H1 (cell line): ENCODE measurements at regions not wholly inside any gene's neighbourhood (a gene's known extent, or its start where the extent isn't known, plus 50 kb on each side); places are given as distances from the start of the nearest gene placed in this dataset.

ENCODE experiments used
- CTCF ChIA-PET: fragments of 300-600 bp; sonication (Branson Sonifier 250); formaldehyde crosslinking; loops from one replicate; lab custom pipeline; 2021; ENCODE audit not compliant: partially characterized antibody; lab: Charles Lee
- POLR2A ChIA-PET: fragments of 300-600 bp; sonication (Branson Sonifier 250); formaldehyde crosslinking; loops from one replicate; lab custom pipeline; 2021; ENCODE audit warnings: inconsistent platforms; ENCODE audit not compliant: partially characterized antibody; lab: Charles Lee
- DNase-seq, 2 experiments: peaks; one replicate each; pipeline versions ENCODE4 v3.0.0 to v3.0.0-alpha.2; 2010 to 2022; ENCODE audit warnings: low spot score in 2 of 2, low read depth in 1 of 2, mixed read lengths in 1 of 2
- FAIRE-seq: peaks from 2 replicates; lab custom pipeline; 2011; peaks lifted over from hg19 to GRCh38; lab: Jason Lieb, UNC
- H2AFZ ChIP-seq: 2 replicates; pipeline ENCODE4 v1.8.1; 2012; ENCODE audit warnings: low read length, inconsistent platforms
- H2AK5ac ChIP-seq: 2 replicates; pipeline ENCODE4 v1.6.1; 2013; ENCODE audit warnings: low read depth, low read length
- H2BK120ac ChIP-seq: replicated peaks from 2 replicates; pipeline ENCODE3; 2013; ENCODE audit warnings: low read depth, low read length, inconsistent platforms
- H2BK12ac ChIP-seq: 2 replicates; pipeline ENCODE4 v1.6.1; 2013; ENCODE audit warnings: low read depth, low read length
- H2BK15ac ChIP-seq: 2 replicates; pipeline ENCODE4 v1.6.1; 2013; ENCODE audit warnings: low read length
- H2BK20ac ChIP-seq: 2 replicates; pipeline ENCODE4 v1.6.1; 2013; ENCODE audit warnings: low read length
- H2BK5ac ChIP-seq: 2 replicates; pipeline ENCODE4 v1.6.1; 2013; ENCODE audit warnings: low read depth, low read length
- H3K14ac ChIP-seq: 2 replicates; pipeline ENCODE4 v1.6.1; 2013; ENCODE audit warnings: inconsistent platforms; ENCODE audit not compliant: insufficient read length
- H3K18ac ChIP-seq: 2 replicates; pipeline ENCODE4 v1.6.1; 2013; ENCODE audit warnings: low read length; ENCODE audit errors: extremely low read depth
- H3K23ac ChIP-seq: 2 replicates; pipeline ENCODE4 v1.6.1; 2013; ENCODE audit warnings: inconsistent platforms; ENCODE audit not compliant: insufficient read length
- H3K23me2 ChIP-seq: 2 replicates; pipeline ENCODE4 v1.6.1; 2013; ENCODE audit warnings: low read depth, low read length
- H3K27ac ChIP-seq: 2 replicates; pipeline ENCODE4 v1.6.1; 2011; ENCODE audit warnings: low read depth, low read length, inconsistent platforms
- H3K27me3 ChIP-seq, 4 experiments: replicated peaks in 1 of 4; 1 replicate in 1 of 4; 2 replicates in 3 of 4; pipeline versions ENCODE4 v1.6.1 to v1.8.1; 2011 to 2013; ENCODE audit warnings: low read length in 3 of 4, mild to moderate bottlenecking in 3 of 4, inconsistent platforms in 2 of 4, mixed read lengths in 2 of 4, moderate library complexity in 1 of 4; ENCODE audit not compliant: control insufficient read depth in 3 of 4, insufficient read depth in 3 of 4; ENCODE audit errors: extremely low read depth in 1 of 4
- H3K36me3 ChIP-seq, 4 experiments: 2 replicates each; pipeline versions ENCODE4 v1.6.1 to v1.8.1; 2011 to 2013; ENCODE audit warnings: mild to moderate bottlenecking in 4 of 4, low read length in 3 of 4, moderate library complexity in 2 of 4, control low read depth in 1 of 4, inconsistent platforms in 1 of 4; ENCODE audit not compliant: insufficient read depth in 4 of 4, control insufficient read depth in 2 of 4
- H3K4ac ChIP-seq: replicated peaks from 2 replicates; pipeline ENCODE3; 2013; ENCODE audit warnings: low read length, low read depth, mixed read lengths, inconsistent platforms; ENCODE audit not compliant: insufficient read length
- H3K4me1 ChIP-seq, 4 experiments: replicated peaks in 1 of 4; 1 replicate in 1 of 4; 2 replicates in 3 of 4; pipeline versions ENCODE4 v1.6.1 to v1.8.1; 2011 to 2013; ENCODE audit warnings: low read length in 3 of 4, inconsistent platforms in 2 of 4, mixed read lengths in 1 of 4; ENCODE audit not compliant: insufficient read depth in 4 of 4, control insufficient read depth in 3 of 4
- H3K4me2 ChIP-seq, 2 experiments: 2 replicates each; pipeline versions ENCODE4 v1.6.1 to v1.8.1; 2011 to 2013; ENCODE audit warnings: low read depth in 2 of 2, low read length in 2 of 2, control low read depth in 1 of 2, inconsistent platforms in 1 of 2, mild to moderate bottlenecking in 1 of 2; ENCODE audit not compliant: insufficient read depth in 1 of 2
- H3K4me3 ChIP-seq, 4 experiments: fragments of 200-600, 300-600 bp in 1 of 4; sonication (generic), shearing (Covaris generic), sonication (Bioruptor Twin) in 1 of 4; 2 replicates each; pipeline versions ENCODE4 v1.5.1 to v1.8.1; 2011 to 2016; ENCODE audit warnings: low read length in 4 of 4, low read depth in 3 of 4, control low read depth in 2 of 4, inconsistent platforms in 2 of 4, mild to moderate bottlenecking in 2 of 4, mixed read lengths in 1 of 4, moderate library complexity in 1 of 4; ENCODE audit not compliant: insufficient read depth in 2 of 4; ENCODE audit errors: extremely low read depth in 1 of 4
- H3K56ac ChIP-seq: replicated peaks from 2 replicates; pipeline ENCODE3; 2013; ENCODE audit warnings: low read depth, mild to moderate bottlenecking, mixed read lengths, low read length, inconsistent platforms; ENCODE audit not compliant: insufficient read length
- H3K79me1 ChIP-seq: 2 replicates; pipeline ENCODE4 v1.6.1; 2013; ENCODE audit warnings: low read depth, low read length, control low read depth
- H3K79me2 ChIP-seq, 2 experiments: 2 replicates each; pipeline versions ENCODE4 v1.6.1 to v1.8.1; 2012 to 2013; ENCODE audit warnings: low read length in 2 of 2, mild to moderate bottlenecking in 2 of 2, inconsistent platforms in 1 of 2; ENCODE audit not compliant: insufficient read depth in 2 of 2, control insufficient read depth in 1 of 2
- H3K9ac ChIP-seq, 4 experiments: replicated peaks in 1 of 4; 1 replicate in 1 of 4; 2 replicates in 3 of 4; pipeline versions ENCODE4 v1.6.1 to v1.8.1; 2011 to 2013; ENCODE audit warnings: low read depth in 3 of 4, low read length in 3 of 4, control low read depth in 2 of 4, mild to moderate bottlenecking in 2 of 4, moderate library complexity in 2 of 4, inconsistent platforms in 1 of 4; ENCODE audit errors: extremely low read depth in 1 of 4
- H3K9me3 ChIP-seq, 2 experiments: 2 replicates each; pipeline versions ENCODE4 v1.6.1 to v1.8.1; 2012 to 2013; ENCODE audit warnings: mild to moderate bottlenecking in 2 of 2, moderate library complexity in 2 of 2, control low read depth in 1 of 2, inconsistent platforms in 1 of 2, low read depth in 1 of 2, low read length in 1 of 2, mixed read lengths in 1 of 2; ENCODE audit not compliant: insufficient read depth in 2 of 2
- H4K20me1 ChIP-seq, 2 experiments: replicated peaks in 1 of 2; 2 replicates each; pipeline versions ENCODE3 to v1.8.1; 2011 to 2013; ENCODE audit warnings: inconsistent platforms in 2 of 2, low read length in 2 of 2, mild to moderate bottlenecking in 1 of 2; ENCODE audit not compliant: insufficient read depth in 2 of 2, control insufficient read depth in 1 of 2
- H4K5ac ChIP-seq: 2 replicates; pipeline ENCODE4 v1.6.1; 2013; ENCODE audit warnings: low read length, low read depth, mixed read lengths, inconsistent platforms; ENCODE audit not compliant: insufficient read length
- H4K8ac ChIP-seq: 2 replicates; pipeline ENCODE4 v1.8.0; 2013; ENCODE audit warnings: mild to moderate bottlenecking, moderate library complexity, low read length, inconsistent platforms; ENCODE audit not compliant: insufficient read depth; ENCODE audit errors: extremely low read depth
- H4K91ac ChIP-seq: replicated peaks from 2 replicates; pipeline ENCODE3; 2013; ENCODE audit warnings: low read length, mixed read lengths, inconsistent platforms; ENCODE audit not compliant: insufficient read length
- BACH1 ChIP-seq: IDR thresholded peaks from 2 replicates; pipeline ENCODE4 v1.6.1; 2012; ENCODE audit warnings: low read length, improper control_type of control experiment
- BRCA1 ChIP-seq: IDR thresholded peaks from 2 replicates; pipeline ENCODE4 v1.6.1; 2012; ENCODE audit warnings: low read depth, low read length, improper control_type of control experiment
- CHD1 ChIP-seq: IDR thresholded peaks from 2 replicates; pipeline ENCODE4 v1.6.1; 2012; ENCODE audit warnings: low read depth, low read length, improper control_type of control experiment
- CHD2 ChIP-seq: IDR thresholded peaks from 2 replicates; pipeline ENCODE4 v1.6.1; 2012; ENCODE audit warnings: low read length, improper control_type of control experiment
- GTF2F1 ChIP-seq: IDR thresholded peaks from 2 replicates; pipeline ENCODE4 v1.6.1; 2012; ENCODE audit warnings: low read depth, low read length, improper control_type of control experiment, borderline replicate concordance
- RXRA ChIP-seq: IDR thresholded peaks from 2 replicates; pipeline ENCODE4 v1.6.1; 2011; ENCODE audit warnings: low read depth, mild to moderate bottlenecking, low read length, moderate library complexity; ENCODE audit not compliant: insufficient read depth
- SP1 ChIP-seq: IDR thresholded peaks from 2 replicates; pipeline ENCODE4 v1.6.1; 2011; ENCODE audit warnings: low read depth, low read length
- SP2 ChIP-seq: IDR thresholded peaks from 2 replicates; pipeline ENCODE4 v1.6.1; 2012; ENCODE audit warnings: mild to moderate bottlenecking, low read length, inconsistent platforms
- SRF ChIP-seq: IDR thresholded peaks from 2 replicates; pipeline ENCODE4 v1.6.1; 2011; ENCODE audit warnings: mild to moderate bottlenecking, low read depth, low read length, moderate library complexity
- WGBS, 2 experiments: shearing (Covaris generic) in 1 of 2; methylation state at CpG; one replicate each; pipeline versions ENCODE4 v1.1.6 to v1.1.7; 2013 to 2015; ENCODE audit warnings: low lambda C conversion rate in 2 of 2, mixed read lengths in 2 of 2, inconsistent platforms in 1 of 2, low coverage in 1 of 2, missing lambda C conversion rate in 1 of 2; ENCODE audit not compliant: insufficient replicate concordance in 2 of 2, insufficient coverage in 1 of 2, insufficient read length in 1 of 2; ENCODE audit errors: extremely low coverage in 1 of 2, missing lambda C conversion rate in 1 of 2; 5-methylcytosine and 5-hydroxymethylcytosine counted together
- TF ChIP-seq, protein P1 (sequence below): IDR thresholded peaks from 2 replicates; pipeline ENCODE4 v1.6.1; 2012; ENCODE audit warnings: inconsistent platforms
- TF ChIP-seq, protein P2 (sequence below): IDR thresholded peaks from 2 replicates; pipeline ENCODE4 v1.6.1; 2011; ENCODE audit warnings: low read depth, mild to moderate bottlenecking, low read length; ENCODE audit not compliant: insufficient read depth

DNA sequence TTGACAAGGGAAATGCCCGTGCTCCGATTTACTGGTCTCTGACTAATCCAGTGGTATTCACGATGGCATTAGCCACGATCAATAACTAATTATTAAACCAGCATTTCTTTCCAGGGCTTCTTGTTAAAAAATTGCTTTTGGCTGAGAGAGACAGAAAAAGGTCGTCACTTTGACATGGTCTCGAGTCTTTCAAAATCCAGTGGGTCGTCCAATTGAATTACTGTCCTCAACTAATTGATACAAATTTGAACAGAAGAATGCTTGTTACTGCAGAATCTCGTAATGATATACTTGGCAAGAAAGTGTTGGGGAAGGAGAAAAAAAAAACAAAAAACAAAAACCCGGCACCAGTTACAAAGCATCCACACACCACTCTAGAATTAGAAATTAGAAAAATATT is 318.4 kb downstream of the NR2F2 start:
- no peak overlapping the region for H3K18ac ChIP-seq
- TF ChIP-seq SP2: no peak
- TF ChIP-seq, protein P1, sequence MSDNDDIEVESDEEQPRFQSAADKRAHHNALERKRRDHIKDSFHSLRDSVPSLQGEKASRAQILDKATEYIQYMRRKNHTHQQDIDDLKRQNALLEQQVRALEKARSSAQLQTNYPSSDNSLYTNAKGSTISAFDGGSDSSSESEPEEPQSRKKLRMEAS: no peak
- no peak for TF ChIP-seq SRF
- TF ChIP-seq, protein P2, sequence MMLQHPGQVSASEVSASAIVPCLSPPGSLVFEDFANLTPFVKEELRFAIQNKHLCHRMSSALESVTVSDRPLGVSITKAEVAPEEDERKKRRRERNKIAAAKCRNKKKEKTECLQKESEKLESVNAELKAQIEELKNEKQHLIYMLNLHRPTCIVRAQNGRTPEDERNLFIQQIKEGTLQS: no peak
- no peak for TF ChIP-seq BRCA1
- TF ChIP-seq SP1: no peak
- TF ChIP-seq RXRA: no peak
- no peak for TF ChIP-seq BACH1
- no peak for TF ChIP-seq CHD1
- no peak for TF ChIP-seq GTF2F1
- no peak for TF ChIP-seq CHD2
- no peak overlapping the region for H4K5ac ChIP-seq
- H2BK120ac ChIP-seq: no peak overlapping the region
- 93% methylated on average over 9 of the region's 9 CpGs; no CpG with 5 or more reads in 1 of the 2 experiments for WGBS, 2 experiments
- ChIA-PET CTCF (interaction anchor here (0.6 kb wide), 1 partner anchor 65 kb away, joined by 3 read pairs; no protein-coding TSS in a partner anchor), POLR2A (no interaction called here)
- H3K4me3 ChIP-seq: no peak overlapping the region
- H3K36me3 ChIP-seq: no peaks in the 10 kb centered on the region
- H3K79me1 ChIP-seq: no peaks in the 10 kb centered on the region
- H2BK5ac ChIP-seq: no peak overlapping the region
- H2BK12ac ChIP-seq: no peak overlapping the region
- H3K27me3 ChIP-seq: no peaks in the 10 kb centered on the region
- H3K79me2 ChIP-seq: no peaks in the 10 kb centered on the region
- no peak overlapping the region for H2BK15ac ChIP-seq
- H2BK20ac ChIP-seq: no peak overlapping the region
- FAIRE-seq (no peak), DNase-seq (no peak)
- H3K9ac ChIP-seq: no peak overlapping the region
- no peak overlapping the region for H3K14ac ChIP-seq
- H3K27ac ChIP-seq: no peak overlapping the region
- no peaks in the 10 kb centered on the region for H3K9me3 ChIP-seq
- no peak overlapping the region for H2AK5ac ChIP-seq
- no peak overlapping the region for H3K56ac ChIP-seq
- no peaks in the 10 kb centered on the region for H4K20me1 ChIP-seq
- no peak overlapping the region for H3K4me2 ChIP-seq
- H3K23me2 ChIP-seq: no peaks in the 10 kb centered on the region
- H3K4me1 ChIP-seq: no peaks in the 10 kb centered on the region
- no peak overlapping the region for H2AFZ ChIP-seq
- H4K91ac ChIP-seq: no peak overlapping the region
- H3K4ac ChIP-seq: no peak overlapping the region
- H4K8ac ChIP-seq: no peak overlapping the region
- no peak overlapping the region for H3K23ac ChIP-seq
